Keratinocyte (primary cell): ENCODE measurements at regions not wholly inside any gene's neighbourhood (a gene's known extent, or its start where the extent isn't known, plus 50 kb on each side); places are given as distances from the start of the nearest gene placed in this dataset.

Experiments
- DNase-seq: peaks from one replicate; pipeline ENCODE4 v3.0.0-alpha.2; 2011; ENCODE audit warnings: low read depth, missing footprints, low spot score
- FAIRE-seq: peaks from 2 replicates; lab custom pipeline; 2011; peaks lifted over from hg19 to GRCh38; lab: Jason Lieb, UNC
- H2AFZ ChIP-seq: 2 replicates; pipeline ENCODE4 v1.6.0; 2012; ENCODE audit warnings: low read length, control low read depth, inconsistent platforms; ENCODE audit not compliant: control insufficient read depth
- H3K27ac ChIP-seq: 2 replicates; pipeline ENCODE4 v1.5.1; 2011; ENCODE audit warnings: low read length; ENCODE audit not compliant: control insufficient read depth, insufficient read depth
- H3K27me3 ChIP-seq: 3 replicates; pipeline ENCODE4 v1.6.0; 2011; ENCODE audit warnings: low read length; ENCODE audit not compliant: control insufficient read depth, insufficient read depth; ENCODE audit errors: extremely low read depth
- H3K36me3 ChIP-seq, 2 experiments: 2 replicates in 1 of 2; 3 replicates in 1 of 2; pipeline ENCODE4 v1.5.1; 2011; ENCODE audit warnings: low read length in 2 of 2, mild to moderate bottlenecking in 1 of 2; ENCODE audit not compliant: control insufficient read depth in 2 of 2, insufficient read depth in 2 of 2; ENCODE audit errors: extremely low read depth in 1 of 2
- H3K4me1 ChIP-seq: 3 replicates; pipeline ENCODE4 v1.5.1; 2011; ENCODE audit warnings: low read length; ENCODE audit not compliant: control insufficient read depth, insufficient read depth; ENCODE audit errors: extremely low read depth
- H3K4me2 ChIP-seq: 3 replicates; pipeline ENCODE4 v1.6.0; 2011; ENCODE audit warnings: low read depth, low read length; ENCODE audit not compliant: control insufficient read depth, insufficient read depth; ENCODE audit errors: extremely low read depth
- H3K4me3 ChIP-seq, 3 experiments: fragments of 200-600 bp in 1 of 3; sonication (generic) in 1 of 3; 2 replicates in 2 of 3; 3 replicates in 1 of 3; pipeline ENCODE4 v1.5.1; 2011 to 2016; ENCODE audit warnings: low read length in 3 of 3, mild to moderate bottlenecking in 3 of 3, control low read depth in 2 of 3, inconsistent platforms in 1 of 3, low read depth in 1 of 3, mixed read lengths in 1 of 3, mixed run types in 1 of 3, moderate library complexity in 1 of 3; ENCODE audit not compliant: control insufficient read depth in 2 of 3, insufficient read depth in 2 of 3; ENCODE audit errors: extremely low read depth in 1 of 3
- H3K79me2 ChIP-seq: 2 replicates; pipeline ENCODE4 v1.6.0; 2012; ENCODE audit warnings: low read length; ENCODE audit not compliant: control insufficient read depth, insufficient read depth
- H3K9ac ChIP-seq: 3 replicates; pipeline ENCODE4 v1.6.0; 2011; ENCODE audit warnings: low read length; ENCODE audit not compliant: control insufficient read depth, insufficient read depth; ENCODE audit errors: extremely low read depth
- H3K9me1 ChIP-seq: 3 replicates; pipeline ENCODE4 v1.6.0; 2011; ENCODE audit warnings: low read length; ENCODE audit not compliant: control insufficient read depth, insufficient read depth; ENCODE audit errors: extremely low read depth
- H3K9me3 ChIP-seq: 2 replicates; pipeline ENCODE4 v1.5.1; 2012; ENCODE audit warnings: low read depth, low read length; ENCODE audit not compliant: control insufficient read depth
- H4K20me1 ChIP-seq: 3 replicates; pipeline ENCODE4 v1.6.0; 2011; ENCODE audit warnings: low read length; ENCODE audit not compliant: control insufficient read depth, insufficient read depth; ENCODE audit errors: extremely low read depth
- CTCF ChIP-seq, 3 experiments: IDR thresholded peaks in 1 of 3; conservative IDR thresholded peaks in 1 of 3; optimal IDR thresholded peaks in 1 of 3; 2 replicates in 2 of 3; 3 replicates in 1 of 3; pipeline versions ENCODE3 to v1.5.1; 2011; ENCODE audit warnings: low read length in 3 of 3, mild to moderate bottlenecking in 3 of 3, moderate library complexity in 2 of 3, control low read depth in 1 of 3, inconsistent platforms in 1 of 3; ENCODE audit not compliant: insufficient read depth in 2 of 3; ENCODE audit errors: extremely low read depth in 1 of 3
- EZH2 ChIP-seq: IDR thresholded peaks from one replicate; pipeline ENCODE4 v1.6.1; 2012; ENCODE audit warnings: inconsistent platforms, mild to moderate bottlenecking, low read length, moderate library complexity
- dilution Hi-C: fragments of 300-500 bp; cut with MboI; formaldehyde crosslinking; loops from one replicate; pipeline ENCODE4 v1.7.0; 2020; ENCODE audit warnings: low sequenced_read_pairs; ENCODE audit not compliant: extremely low pct_ligation_motif_present

GRCh38 chr3:110165753-110166152, 828.4 kb upstream of the DPPA4 start:
- no peaks in the 10 kb centered on the region for H3K36me3 ChIP-seq
- DNase-seq (no peak), FAIRE-seq (no peak)
- no peaks in the 10 kb centered on the region for H4K20me1 ChIP-seq
- no peak overlapping the region for H3K27ac ChIP-seq
- no peak for TF ChIP-seq CTCF (optimal IDR thresholded peaks at IDR 0.05 in 1 of 3, IDR thresholded peaks at IDR 0.05 in 1 of 3, conservative IDR thresholded peaks at IDR 0.05 in 1 of 3; ENCODE audit: extremely low read depth in 1 of 3, insufficient read depth in 2 of 3, low read length in 3 of 3)
- TF ChIP-seq EZH2, result no peak
- H3K4me1 ChIP-seq, result no peaks in the 10 kb centered on the region
- no peak overlapping the region for H3K4me2 ChIP-seq
- no peak overlapping the region for H3K4me3 ChIP-seq
- no peaks in the 10 kb centered on the region for H3K9me1 ChIP-seq
- no peaks in the 10 kb centered on the region for H3K79me2 ChIP-seq
- H3K9ac ChIP-seq, result no peak overlapping the region
- dilution Hi-C loops, result no loop called here
- H3K9me3 ChIP-seq, result no peaks in the 10 kb centered on the region
- H2AFZ ChIP-seq, result peak overlapping the region; percentile 6
- H3K27me3 ChIP-seq, result no peaks in the 10 kb centered on the region

- no peak overlapping the region for H3K27ac ChIP-seq
- H3K4me1 ChIP-seq, result no peaks in the 10 kb centered on the region
- no peak overlapping the region for H3K9ac ChIP-seq
- no peaks in the 10 kb centered on the region for H3K9me3 ChIP-seq
- H2AFZ ChIP-seq, result no peak overlapping the region
- no peak overlapping the region for H3K4me3 ChIP-seq
- FAIRE-seq (no peak), DNase-seq (no peak)
- no peaks in the 10 kb centered on the region for H4K20me1 ChIP-seq
- dilution Hi-C loops, result no loop called here
- no peaks in the 10 kb centered on the region for H3K79me2 ChIP-seq
- no peaks in the 10 kb centered on the region for H3K9me1 ChIP-seq
- H3K4me2 ChIP-seq, result no peak overlapping the region
- TF ChIP-seq CTCF (optimal IDR thresholded peaks at IDR 0.05 in 1 of 3, IDR thresholded peaks at IDR 0.05 in 1 of 3, conservative IDR thresholded peaks at IDR 0.05 in 1 of 3; ENCODE audit: extremely low read depth in 1 of 3, insufficient read depth in 2 of 3, low read length in 3 of 3) (no peak), EZH2 (no peak)
- no peaks in the 10 kb centered on the region for H3K36me3 ChIP-seq
- no peaks in the 10 kb centered on the region for H3K27me3 ChIP-seq
Measured at GRCh38 chr3:110166791-110167190, 829.4 kb upstream of the DPPA4 start.
